Activated B cell treated with CpG ODN at 0.5 μM for 24 hours (primary cell): ENCODE measurements at regions not wholly inside any gene's neighbourhood (a gene's known extent, or its start where the extent isn't known, plus 50 kb on each side); places are given as distances from the start of the nearest gene placed in this dataset.

Source experiments
- ATAC-seq: fragments of 200-7000 bp; cut with Tn5 transposase; one replicate; pipeline ENCODE4 v1.10.0; 2021; ENCODE audit warnings: low read depth, mild to moderate bottlenecking, moderate library complexity
- CTCF ChIA-PET: fragments of 350-600 bp; sonication (Branson Sonifier 250); formaldehyde crosslinking; loops from one replicate; lab custom pipeline; 2021; ENCODE audit warnings: antibody characterized with exemption; lab: Charles Lee
- POLR2A ChIA-PET: fragments of 350-600 bp; sonication (Branson Sonifier 250); formaldehyde crosslinking; loops from one replicate; lab custom pipeline; 2021; ENCODE audit warnings: antibody characterized with exemption; lab: Charles Lee
- DNase-seq: peaks from one replicate; pipeline ENCODE4 v3.0.0; 2022
- H3K27ac Mint-ChIP-seq: one replicate; pipeline ENCODE4 v1.8.0; 2020; ENCODE audit warnings: mixed read lengths
- H3K27me3 Mint-ChIP-seq: one replicate; pipeline ENCODE4 v1.8.0; 2021; ENCODE audit warnings: mixed read lengths
- H3K36me3 Mint-ChIP-seq: one replicate; pipeline ENCODE4 v1.8.0; 2021; ENCODE audit warnings: low read depth, mixed read lengths
- H3K4me1 Mint-ChIP-seq: one replicate; pipeline ENCODE4 v1.8.0; 2021; ENCODE audit warnings: mixed read lengths
- H3K4me3 Mint-ChIP-seq: one replicate; pipeline ENCODE4 v1.8.0; 2020; ENCODE audit warnings: mild to moderate bottlenecking, mixed read lengths
- H3K9me3 Mint-ChIP-seq: one replicate; pipeline ENCODE4 v1.8.0; 2020; ENCODE audit warnings: mixed read lengths
- CTCF ChIP-seq: fragments of 200-600 bp; IDR thresholded peaks from one replicate; pipeline ENCODE4 v1.8.0; 2022; ENCODE audit warnings: antibody characterized with exemption, mild to moderate bottlenecking
- intact Hi-C: fragments of 100-400 bp; cut with micrococcal nuclease; formaldehyde crosslinking; loops from one replicate; pipeline ENCODE4 v1.15.1; 2024

GRCh38 chr15:38961456-38961855, 396.8 kb upstream of the RASGRP1 start:
- DNase-seq (no peak), ATAC-seq (no peak)
- ChIA-PET CTCF (no interaction called here), POLR2A (no interaction called here)
- no peaks in the 10 kb centered on the region for H3K27me3 Mint-ChIP-seq
- no peaks in the 10 kb centered on the region for H3K36me3 Mint-ChIP-seq
- no peak for TF ChIP-seq CTCF
- H3K4me3 Mint-ChIP-seq, result no peak overlapping the region
- intact Hi-C loops, result no loop called here
- no peak overlapping the region for H3K27ac Mint-ChIP-seq
- no peaks in the 10 kb centered on the region for H3K9me3 Mint-ChIP-seq
- H3K4me1 Mint-ChIP-seq, result no peaks in the 10 kb centered on the region

- H3K4me3 Mint-ChIP-seq, result no peak overlapping the region
- no peak for TF ChIP-seq CTCF
- intact Hi-C loops, result no loop called here
- no peaks in the 10 kb centered on the region for H3K9me3 Mint-ChIP-seq
- ATAC-seq (no peak), DNase-seq (no peak)
- H3K4me1 Mint-ChIP-seq, result no peaks in the 10 kb centered on the region
- H3K27me3 Mint-ChIP-seq, result no peaks in the 10 kb centered on the region
- no peak overlapping the region for H3K27ac Mint-ChIP-seq
- ChIA-PET POLR2A (no interaction called here), CTCF (no interaction called here)
- H3K36me3 Mint-ChIP-seq, result no peaks in the 10 kb centered on the region
Observed at GRCh38 chr15:38961931-38962330, 397.3 kb upstream of the RASGRP1 start.

DNA sequence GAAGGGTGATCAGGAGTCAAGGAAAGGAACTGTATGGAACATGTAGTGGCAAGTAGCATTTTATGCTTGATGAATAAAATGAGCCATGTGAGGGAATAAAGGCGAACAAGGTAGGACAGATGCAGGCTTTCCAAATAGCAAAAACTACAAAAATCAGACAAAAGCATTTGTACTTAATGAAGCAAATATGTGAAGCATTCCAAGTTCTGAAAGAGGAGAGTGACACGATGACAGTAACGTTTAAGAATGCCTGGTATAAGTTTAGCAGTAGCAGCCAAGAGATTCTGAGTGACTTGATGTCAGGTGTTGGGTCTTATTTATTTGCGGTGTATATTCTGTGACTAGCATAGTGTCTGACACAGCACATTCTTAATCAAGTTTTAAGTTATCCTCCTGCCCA, 408.2 kb upstream of the RASGRP1 start:
- intact Hi-C loops, result no loop called here
- Mint-ChIP-seq H3K4me3 (no peak overlapping the region), H3K36me3 (no peaks in the 10 kb centered on the region), H3K9me3 (peaks cover 4% of the 10 kb centered on the region), H3K4me1 (no peaks in the 10 kb centered on the region), H3K27me3 (peaks cover 3% of the 10 kb centered on the region), H3K27ac (no peak overlapping the region)
- ChIA-PET CTCF (no interaction called here), POLR2A (no interaction called here)
- ATAC-seq (no peak), DNase-seq (no peak)
- no peak for TF ChIP-seq CTCF

DNA sequence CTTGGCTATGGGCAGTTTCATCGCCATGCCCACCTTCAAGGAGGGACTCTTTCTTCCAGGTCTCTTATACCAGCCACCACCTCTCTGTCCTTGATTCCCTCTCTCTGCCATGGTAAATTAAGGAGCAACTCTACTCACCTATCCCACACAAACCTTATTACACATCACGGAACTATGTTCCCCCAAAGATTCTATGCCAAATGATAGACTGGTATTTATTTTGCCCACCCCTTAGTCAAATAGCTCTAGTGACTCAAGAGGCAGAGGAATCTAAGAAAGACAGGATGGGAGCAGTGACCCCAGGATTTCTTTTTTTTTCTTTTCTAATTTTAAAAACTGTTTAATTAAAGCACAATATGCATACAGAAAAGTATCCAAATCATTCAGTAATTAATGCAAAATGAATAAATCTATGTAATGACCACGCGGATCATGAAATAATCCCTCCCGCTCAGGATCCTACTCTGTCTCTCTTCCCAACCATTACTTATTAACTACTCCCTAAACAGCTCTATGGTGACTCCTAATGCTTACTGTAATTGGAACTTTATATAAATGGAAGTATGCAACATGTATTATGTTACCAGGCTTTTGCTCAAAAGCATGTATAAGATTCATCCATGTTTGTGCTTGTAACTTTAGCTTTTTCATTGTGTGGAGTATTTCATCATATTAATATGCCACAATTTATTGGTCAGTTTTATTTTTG, 410.8 kb upstream of the RASGRP1 start:
- DNase-seq (no peak), ATAC-seq (no peak)
- intact Hi-C loops, result no loop called here
- no peaks in the 10 kb centered on the region for H3K4me1 Mint-ChIP-seq
- ChIA-PET POLR2A (no interaction called here), CTCF (no interaction called here)
- H3K9me3 Mint-ChIP-seq, result peaks cover 14% of the 10 kb centered on the region
- no peak overlapping the region for H3K4me3 Mint-ChIP-seq
- TF ChIP-seq CTCF, result no peak
- no peaks in the 10 kb centered on the region for H3K36me3 Mint-ChIP-seq
- H3K27ac Mint-ChIP-seq, result no peak overlapping the region
- no peaks in the 10 kb centered on the region for H3K27me3 Mint-ChIP-seq

DNA sequence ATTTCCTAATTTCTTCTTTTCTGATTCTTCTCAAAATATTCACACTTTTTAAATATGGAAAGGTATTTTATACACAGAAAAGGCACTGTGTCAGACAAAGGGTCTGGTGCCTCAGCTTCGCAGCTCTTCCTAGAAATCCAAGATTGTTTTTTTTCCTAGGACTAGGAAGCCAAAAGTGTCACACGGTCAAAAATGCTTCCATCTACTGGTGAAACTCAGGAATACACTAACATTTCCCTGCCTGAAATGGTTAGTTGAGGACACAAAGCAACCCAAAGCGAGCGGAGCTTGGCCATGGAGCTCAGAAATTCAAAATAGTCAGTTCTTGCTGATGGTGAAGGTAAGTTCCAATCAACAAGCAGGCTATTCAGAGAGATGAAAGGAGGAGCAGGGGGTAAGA, 426.5 kb upstream of the RASGRP1 start:
- no peaks in the 10 kb centered on the region for H3K4me1 Mint-ChIP-seq
- no peaks in the 10 kb centered on the region for H3K9me3 Mint-ChIP-seq
- H3K36me3 Mint-ChIP-seq, result no peaks in the 10 kb centered on the region
- ChIA-PET CTCF (no interaction called here), POLR2A (no interaction called here)
- H3K27ac Mint-ChIP-seq, result no peak overlapping the region
- no peaks in the 10 kb centered on the region for H3K27me3 Mint-ChIP-seq
- intact Hi-C loops, result no loop called here
- H3K4me3 Mint-ChIP-seq, result no peak overlapping the region
- DNase-seq, result no peak
- no peak for TF ChIP-seq CTCF
- ATAC-seq, result no peak
